CD4-positive, alpha-beta T cell treated with Interferon alpha-2 for 1 hour (primary cell): ENCODE measurements at regions not wholly inside any gene's neighbourhood (a gene's known extent, or its start where the extent isn't known, plus 50 kb on each side); places are given as distances from the start of the nearest gene placed in this dataset.
"Not testable (repeated sequence)": the region's sequence is repeated elsewhere in the genome, so short reads cannot be mapped to it uniquely, and the experiment has no call there.

Source experiments
- DNase-seq, 2 donors: peaks; one replicate each; pipeline ENCODE4 v3.0.0-alpha.2; 2020 to 2022

DNA sequence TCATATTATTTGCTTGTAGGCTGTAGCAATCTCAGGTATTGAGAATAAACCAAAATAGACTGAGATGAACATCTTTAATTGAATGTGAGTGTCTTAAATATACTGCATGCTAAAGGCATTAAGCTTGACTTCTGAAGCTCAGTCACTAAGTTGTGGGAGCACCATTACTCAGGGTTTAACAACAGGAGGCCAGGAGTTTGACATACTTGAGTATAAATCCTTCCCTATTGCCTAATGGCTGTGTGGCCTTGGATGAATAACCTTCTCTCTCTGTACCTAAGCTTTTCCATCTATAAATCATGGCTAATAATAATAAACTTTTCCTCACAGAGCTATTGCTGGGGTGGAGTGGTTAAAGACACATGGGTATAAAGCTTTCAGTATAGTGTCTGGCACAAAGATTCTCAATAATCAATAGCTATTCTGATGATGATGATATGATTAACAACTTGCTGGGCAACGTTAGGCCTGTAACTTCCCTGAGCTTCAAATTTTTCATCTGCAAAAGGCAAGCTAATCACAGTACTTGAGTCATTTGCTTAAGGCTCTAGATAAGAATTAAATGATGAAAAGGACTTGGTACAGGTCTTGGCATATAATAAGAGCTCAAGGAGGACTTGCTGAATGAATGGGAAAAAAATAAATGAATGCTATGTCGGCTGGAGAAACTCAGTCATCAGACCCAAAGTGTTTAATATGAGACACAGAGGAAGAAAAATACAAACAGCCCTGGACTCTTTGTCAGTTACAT, 174.0 kb upstream of the IL12B start:
- no peak for DNase-seq

DNA sequence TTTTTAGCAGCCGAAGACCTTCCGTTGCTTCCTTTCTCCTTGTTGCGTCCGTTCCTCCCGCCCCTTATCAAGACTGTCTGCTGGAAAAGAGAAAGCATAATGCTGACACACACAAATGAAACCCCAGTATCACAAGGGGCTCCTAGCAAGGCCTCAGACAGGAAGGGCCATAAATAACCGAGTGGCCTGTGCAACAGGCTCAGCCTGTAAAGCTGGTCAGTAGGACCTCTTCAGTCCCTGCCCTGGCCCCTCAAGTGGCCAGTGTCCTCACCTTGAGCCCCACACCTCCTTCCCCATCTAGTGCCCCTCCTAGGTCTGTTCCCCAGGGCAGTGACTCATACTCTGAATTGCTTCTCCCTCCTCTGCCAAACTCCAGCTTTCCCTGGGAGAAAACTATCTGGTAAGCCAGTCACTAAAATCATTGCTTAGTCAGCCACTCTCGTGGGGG, 174.6 kb upstream of the IL12B start:
- DNase-seq, result no peak

DNA sequence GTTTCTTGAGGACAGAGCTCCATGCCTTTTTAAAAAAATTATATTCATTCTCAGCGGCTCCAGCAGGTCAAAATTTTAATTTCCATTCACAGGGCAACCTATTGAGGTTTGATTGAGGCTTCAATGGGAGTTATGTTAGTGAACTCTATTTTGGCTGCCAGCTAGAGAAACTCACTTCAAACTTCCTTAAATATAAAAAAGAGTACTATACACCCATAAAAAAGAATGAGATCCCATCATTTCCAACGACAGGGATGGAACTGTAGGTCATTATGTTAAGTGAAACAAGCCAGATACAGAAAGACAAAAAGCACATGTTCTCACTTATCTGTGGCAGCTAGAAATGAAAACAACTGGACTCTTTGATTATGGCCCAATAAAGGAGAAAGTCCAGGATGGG, 176.8 kb upstream of the IL12B start:
- no peak for DNase-seq

DNA sequence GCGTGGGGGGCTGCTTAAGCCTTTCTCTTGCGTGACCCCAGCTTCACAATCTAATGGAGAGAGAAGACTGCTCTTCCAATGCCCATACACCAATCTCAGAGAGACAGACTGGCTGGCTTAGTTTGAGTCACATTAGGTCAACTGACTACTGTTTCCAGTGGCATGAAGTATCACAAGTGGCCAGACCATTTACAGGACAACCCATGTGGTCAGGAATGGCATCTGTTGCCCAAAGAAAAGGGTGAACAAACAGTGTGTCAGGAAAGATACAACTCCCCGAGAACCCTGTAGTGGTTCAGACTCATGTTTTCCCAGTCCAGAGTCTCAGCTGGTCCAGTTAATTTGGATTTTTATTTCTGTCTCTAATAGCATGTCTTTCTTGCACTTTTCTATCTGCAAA, 177.4 kb upstream of the IL12B start:
- no peak for DNase-seq

DNA sequence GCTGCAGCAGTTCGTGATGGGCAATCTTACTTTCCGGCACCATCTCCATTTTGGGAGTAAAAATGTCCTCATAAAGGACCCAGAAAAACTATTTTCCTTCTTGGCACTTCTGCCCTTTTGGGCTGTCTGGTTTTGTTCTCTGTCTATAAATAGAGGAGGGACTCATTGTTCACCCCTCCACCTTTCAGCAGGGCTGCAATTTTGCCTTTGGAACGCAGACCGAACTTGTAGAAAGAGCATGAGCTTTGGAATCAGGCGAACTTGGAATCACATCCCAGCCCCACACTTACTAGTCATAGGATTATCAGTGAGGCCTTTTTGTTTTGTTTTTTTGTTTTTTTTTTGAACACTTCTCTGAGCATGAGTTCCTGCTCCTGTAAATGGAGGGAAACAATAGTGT, 178.1 kb upstream of the IL12B start:
- no peak for DNase-seq

DNA sequence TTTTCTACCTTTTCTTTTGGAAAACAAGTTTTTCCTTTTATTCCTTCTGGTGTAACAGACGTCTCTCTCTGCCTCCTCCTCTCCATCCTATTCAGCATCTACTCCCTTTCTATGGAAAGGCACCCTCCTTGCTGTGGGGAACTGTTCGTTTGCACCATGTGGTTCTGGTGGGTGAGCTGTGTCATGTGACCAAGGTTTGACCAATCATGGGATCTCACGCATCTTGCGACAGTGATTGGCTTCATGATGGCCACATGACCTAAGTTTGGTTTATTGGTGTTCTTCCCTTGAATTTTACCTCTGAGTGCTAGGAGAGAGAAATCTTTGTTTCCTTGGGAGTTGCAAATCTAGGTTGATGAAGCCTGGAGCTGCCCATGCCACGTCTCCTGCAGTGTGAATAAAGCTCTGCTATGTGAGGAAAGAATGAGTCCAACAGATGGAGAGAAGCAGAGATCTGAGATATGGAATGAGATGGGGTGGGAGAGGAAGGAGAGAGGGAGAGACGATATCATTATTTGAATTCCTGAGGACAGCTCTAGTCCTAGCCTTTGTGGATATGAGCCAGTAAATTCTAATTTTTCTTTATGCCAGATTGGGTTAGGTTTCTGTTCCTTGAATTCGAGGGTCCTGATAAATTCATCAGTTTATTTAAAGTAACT, 178.8 kb upstream of the IL12B start:
- DNase-seq, result no peak

DNA sequence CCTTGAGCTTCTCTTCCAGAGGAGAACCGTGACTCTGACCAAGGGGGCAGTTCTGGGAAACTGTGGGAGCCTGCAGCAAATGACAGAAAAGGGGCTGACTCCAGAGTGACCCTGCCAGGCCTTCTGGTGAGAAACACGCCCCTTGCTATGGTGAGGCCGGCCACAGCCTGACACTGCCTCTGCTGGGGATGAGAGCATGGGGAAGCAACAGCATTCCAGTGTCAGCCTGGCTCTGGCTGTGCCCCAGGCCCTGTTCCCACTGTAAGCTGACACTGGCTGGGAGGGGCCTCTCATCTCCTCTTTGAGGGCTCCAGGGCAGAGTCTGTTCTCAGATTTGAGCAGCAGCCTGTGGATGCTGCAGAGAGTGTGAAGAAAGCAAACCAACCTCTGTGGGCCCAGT, 180.0 kb upstream of the IL12B start:
- no peak for DNase-seq

DNA sequence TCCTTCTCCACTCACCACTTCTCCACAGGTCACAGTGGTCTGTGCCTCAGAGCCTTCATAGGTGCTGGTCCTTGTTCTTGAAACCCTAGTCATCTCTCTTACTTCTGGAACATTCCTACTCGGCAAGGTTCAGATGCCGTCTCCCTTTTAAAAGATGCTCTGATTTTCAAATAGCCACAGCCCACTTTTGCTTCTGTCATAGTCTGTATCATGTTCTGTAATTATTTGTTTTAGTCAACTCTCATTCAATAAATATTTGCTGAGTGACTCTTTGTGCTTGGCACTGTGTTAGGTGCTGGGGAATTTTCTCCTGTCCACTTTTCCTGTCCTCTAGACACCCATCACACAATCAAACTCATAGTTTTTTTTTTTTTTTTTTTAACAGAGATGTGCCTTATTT, 181.3 kb upstream of the IL12B start:
- no peak for DNase-seq

DNA sequence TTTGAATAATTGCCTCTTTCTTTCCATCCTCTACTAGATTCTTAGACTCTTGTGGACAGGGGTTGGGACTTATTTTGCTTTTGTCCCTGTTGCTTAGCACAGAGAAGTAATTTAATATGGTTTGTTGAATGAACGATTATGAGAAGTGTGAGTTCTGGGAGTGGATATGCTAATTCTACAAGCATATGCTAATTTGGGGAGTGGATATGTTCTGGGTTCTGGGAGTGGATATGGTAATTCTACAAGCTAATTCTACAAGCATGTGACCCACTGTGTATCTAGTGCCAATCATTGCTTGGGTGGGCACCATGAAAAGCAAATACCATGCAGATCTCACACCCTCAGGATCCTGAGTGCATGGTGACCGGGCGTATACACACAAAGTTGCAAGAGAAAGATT, 181.8 kb upstream of the IL12B start:
- DNase-seq, result no peak

DNA sequence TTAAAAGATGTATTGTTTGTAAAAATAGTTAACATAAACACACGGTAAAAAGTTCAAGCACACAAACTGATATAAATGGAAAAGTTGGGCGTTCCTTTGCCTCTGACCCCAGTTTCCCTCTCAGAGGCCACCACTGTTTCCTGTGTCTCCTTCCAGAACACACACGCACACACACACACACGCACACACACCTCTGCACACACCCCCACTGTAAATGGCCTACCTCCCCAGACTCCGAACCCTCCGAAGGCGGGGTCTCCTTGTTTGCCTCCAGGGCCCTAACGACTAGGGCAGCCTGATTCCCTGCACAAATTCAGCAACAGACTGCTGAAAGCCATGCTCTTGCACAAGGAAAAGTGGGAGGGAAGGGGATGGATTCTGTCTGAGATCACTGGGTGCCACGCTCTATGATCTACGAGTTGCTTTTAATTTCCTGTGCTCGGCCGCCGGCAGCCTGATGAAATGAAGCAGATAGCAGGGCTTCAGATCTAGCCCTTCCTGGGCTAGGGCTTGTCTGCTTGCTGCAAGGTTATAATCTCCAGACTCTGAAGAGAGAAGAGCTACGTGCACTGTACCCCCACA, 184.0 kb upstream of the IL12B start:
- DNase-seq, result no peak

DNA sequence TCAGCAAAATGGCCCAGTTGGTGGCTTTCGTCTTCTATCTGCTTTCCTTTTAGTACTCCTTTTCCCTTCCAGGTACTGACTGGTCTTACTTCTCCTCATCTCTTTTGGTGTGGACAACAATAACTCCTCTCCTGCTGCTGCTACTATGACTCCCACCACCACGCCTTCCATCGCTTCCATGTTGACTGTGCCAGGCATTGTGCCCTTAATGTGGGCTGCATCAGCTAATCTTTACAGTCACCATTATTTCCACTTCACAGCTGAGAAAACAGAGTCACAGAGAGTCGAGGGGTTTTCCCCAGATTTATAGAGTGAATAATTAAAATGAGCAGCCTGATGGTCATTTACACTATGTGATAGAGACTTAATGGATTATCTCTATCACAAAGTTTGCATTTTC, 184.9 kb upstream of the IL12B start:
- DNase-seq, result no peak

DNA sequence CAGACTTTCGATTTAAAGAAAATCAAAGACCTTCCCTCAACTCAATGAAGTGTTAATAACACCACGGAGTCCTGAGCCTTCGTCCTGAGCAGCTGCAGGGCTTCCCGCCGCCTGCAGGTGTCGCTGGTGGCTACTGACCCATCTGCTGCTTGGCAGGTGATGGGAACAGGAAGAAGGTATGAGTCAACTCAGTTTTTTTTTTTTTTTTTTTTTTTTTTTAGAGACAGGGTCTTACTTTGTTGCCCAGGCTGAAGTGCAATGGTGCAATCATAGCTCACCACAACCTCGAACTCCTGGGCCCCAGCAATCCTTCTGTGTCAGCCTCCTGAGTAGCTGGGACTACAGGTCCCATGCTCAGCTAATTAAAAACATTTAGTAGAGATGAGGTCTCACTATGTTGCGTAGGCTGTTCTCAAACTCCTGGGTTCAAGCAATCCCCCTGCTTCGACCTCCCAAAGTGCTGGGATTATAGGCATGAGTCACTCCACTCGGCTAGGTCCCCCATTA, 185.7 kb upstream of the IL12B start:
- DNase-seq, result peak; percentile 51 to 73

DNA sequence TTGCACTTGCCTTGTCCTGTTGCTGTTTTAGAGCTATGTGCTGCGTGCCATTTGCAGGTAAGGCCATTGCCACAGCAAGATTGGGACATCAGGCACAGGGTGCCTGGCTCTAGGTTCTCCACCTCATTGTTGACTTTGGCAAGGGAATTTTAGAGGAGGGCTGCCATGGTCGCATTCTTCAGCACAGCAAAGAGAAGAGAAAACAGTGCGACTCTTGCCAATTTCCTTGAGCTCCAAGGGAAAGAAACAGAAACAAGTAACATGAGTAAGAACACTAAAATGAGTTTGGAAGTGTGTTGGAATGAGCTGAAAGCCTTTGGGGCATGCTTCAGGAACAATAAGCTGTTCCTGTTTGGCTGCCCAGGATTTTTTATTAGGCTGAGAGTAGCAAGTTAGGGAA, 188.1 kb upstream of the IL12B start:
- DNase-seq, result no peak

DNA sequence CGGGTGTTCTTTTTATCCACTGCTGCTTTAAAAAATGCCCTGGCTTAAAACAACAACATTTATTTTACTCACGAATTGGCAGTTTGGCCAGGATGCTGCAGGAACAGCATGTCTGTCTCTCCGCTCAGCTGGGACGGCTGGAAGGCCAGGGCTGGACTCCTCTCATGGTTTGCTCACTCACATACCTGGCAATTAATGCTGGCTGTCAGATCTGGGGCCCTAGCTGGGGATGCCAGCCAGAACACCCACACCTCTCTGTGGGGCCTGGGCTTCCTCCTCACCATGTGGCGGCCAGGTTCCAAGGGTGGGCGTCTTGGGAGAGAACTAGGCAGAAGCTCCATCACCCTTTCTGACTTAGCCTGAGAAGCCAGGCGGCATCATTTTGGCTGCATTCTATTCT, 189.1 kb upstream of the IL12B start:
- DNase-seq, result no peak

DNA sequence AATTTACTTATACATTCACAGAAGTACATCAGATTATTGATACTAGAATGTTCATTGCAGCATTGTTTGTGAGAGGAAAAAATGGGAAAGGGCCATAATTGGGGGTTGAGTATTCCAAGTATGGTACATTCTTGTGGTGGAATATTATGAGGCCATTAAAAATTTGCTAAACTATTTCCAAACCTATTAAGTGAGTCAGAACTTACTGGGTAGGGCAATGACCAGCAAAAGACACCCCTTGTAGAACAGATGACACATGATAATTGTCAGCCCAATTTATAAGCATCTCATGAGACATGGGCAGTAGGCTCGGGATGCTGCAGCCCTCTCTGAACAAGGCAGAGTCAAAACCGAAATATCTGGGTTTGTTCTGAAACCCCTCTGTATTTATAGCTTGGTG, 192.6 kb upstream of the IL12B start:
- DNase-seq, result no peak

DNA sequence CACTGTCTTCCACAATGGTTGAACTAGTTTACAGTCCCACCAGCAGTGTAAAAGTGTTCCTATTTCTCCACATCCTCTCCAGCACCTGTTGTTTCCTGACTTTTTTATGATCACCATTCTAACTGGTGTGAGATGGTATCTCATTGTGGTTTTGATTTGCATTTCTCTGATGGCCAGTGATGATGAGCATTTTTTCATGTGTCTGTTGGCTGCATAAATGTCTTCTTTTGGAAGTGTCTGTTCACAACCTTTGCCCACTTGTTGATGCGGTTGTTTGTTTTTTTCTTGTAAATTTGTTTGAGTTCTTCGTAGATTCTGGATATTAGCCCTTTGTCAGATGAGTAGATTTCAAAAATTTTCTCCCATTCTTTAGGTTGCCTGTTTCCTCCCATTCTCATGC, 194.0 kb upstream of the IL12B start:
- not testable (repeated sequence) for DNase-seq

DNA sequence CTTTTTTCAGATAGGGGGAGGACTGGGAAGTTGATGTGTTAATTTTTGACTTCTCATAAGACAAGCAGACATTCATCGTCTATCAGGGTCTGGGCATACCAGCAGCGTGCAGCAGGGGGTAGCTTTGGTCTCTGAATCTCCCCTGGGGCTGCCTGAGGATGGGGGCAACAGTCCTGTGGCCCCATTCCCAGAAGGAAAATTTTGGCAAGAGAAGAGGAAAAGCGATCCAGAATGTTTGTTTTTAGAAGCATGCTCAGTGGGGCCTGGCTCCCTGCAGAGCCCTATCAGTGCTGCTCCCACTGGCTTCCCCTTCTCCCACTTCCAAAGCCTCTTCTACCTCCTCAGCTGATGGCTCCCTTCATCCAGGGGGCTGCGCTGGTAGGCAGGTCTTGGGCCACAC, 194.8 kb upstream of the IL12B start:
- DNase-seq, result no peak

DNA sequence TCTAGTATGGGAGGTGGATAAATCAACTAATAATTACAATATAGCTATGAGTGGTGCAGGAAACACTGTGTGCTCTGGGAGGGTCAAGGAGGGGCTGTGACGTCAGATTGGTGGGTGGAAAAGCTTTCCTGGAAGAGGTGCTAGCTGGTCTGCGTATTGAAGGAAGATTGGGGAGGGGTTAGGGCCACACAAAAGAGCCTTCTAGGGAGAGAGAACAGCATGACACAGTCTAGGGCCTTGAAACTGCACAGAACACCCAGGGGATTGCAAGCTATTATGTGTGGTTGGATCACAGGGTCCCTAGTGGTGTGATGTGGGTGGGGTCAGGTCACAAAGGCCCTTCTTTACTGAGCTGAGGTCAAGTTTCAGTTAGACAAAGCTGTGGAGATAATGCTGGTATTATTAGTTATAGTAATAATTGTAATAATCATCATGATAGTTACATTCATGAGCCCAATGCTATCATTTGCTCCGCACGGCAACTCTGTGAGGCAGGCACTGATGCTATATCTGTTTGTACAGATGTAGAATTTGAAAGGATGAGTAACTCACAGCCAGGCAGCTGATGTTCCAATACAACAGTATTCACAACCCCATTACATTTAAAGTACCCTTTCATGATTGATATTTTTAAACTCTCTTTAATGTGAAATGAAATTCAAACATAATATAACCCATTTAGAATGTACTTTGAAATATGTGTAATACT, 197.4 kb upstream of the IL12B start:
- DNase-seq, result no peak

DNA sequence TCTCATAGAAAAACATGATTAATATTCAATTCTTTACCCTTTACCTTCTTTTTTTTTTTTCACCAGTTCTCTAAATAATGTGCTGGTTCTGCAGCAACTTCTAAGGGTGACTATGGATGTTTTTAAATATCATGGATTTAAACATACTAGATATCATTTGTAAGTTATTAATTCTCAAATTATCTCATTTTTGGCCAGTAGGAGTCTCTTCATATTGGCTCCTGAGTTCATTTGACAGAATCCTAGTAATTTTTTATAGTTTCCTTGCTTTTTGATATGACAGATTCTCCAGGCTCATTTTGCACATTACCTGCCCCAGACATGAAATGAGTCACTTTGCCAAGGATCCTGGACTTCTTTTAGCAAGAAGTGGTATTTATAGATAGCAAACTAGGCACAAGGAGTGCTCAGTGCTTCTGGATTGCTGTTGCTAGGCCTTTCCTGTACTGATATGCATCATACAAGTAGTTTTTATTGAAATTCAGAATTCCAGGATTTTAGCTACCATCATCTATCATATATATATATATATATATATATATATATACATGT, 201.3 kb upstream of the IL12B start:
- DNase-seq, result no peak

DNA sequence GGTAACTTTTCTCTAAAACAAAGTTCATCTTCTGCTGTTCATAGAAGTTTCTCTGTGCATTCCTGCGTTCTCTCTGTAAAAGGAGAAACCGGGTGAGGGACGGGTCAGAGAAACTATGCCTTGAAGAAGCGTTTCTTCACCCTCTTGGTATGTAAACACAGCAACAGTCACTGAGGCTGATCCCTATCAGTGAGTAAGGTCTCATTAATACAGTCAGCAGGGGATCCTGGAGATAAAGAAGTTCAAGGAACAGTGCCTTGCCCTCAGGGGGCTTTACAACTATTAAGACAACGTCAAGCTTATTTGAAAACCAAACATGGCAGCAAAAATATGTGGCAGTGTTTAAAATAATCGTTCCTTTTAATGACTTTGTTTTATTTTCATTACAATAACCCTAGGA, 202.9 kb upstream of the IL12B start:
- no peak for DNase-seq

DNA sequence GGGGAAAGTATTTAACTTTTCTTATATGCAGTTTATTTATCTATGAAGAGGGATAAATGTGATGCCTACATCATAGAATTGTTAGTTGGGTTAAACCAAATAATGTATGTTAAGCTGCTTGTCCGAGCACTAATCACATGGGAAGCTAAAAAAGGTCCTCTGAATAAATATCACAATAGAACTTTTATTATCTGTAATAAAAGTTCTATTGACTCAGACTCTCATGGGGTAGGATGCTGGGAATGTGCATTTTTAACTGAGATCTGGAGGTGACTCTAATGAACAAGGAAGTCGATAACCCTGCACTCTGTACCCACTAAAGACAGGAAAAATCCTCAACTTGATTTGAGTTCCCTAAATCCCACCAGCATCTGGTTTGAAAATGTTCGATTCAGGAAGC, 205.9 kb upstream of the IL12B start:
- no peak for DNase-seq

DNA sequence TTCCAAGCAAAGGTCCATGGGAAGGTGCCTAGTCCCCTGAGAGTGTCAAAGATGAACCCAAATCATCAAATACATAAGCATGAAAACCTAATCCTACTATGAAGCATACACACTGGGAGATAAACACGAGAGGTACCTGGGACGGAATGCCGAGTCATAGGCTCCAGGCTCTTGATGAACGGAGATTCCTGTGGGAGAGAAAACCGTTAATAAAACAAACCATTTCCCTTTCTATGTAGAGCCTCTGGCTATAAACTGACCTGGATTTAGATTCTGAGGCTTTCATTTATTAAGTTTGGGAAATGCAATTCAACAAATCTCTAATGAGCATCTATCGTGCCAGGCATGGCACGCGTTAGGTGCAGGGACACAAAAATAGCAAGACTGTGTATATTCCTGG, 206.4 kb upstream of the IL12B start:
- DNase-seq, result no peak

DNA sequence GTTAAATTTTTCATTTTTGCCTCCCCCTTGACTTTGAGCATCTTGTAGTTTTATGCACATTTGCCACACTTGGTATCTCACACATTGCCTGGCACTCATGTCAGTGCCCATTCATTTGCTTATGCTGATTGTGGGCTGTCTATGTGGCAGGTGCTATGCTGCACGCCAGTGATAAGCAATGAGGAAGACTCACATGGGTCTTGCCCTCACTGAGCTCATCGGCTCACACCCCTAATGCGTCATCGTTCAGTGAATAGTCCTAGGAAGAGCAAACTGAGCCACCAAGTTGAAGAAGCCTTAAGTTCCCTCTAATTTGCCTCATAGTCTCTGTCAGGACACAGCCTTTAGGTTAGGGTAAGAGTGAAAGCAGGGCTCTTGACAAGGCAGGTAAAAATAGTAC, 209.4 kb upstream of the IL12B start:
- no peak for DNase-seq
